IPS-11a (cell line): ENCODE measurements at regions not wholly inside any gene's neighbourhood (a gene's known extent, or its start where the extent isn't known, plus 50 kb on each side); places are given as distances from the start of the nearest gene placed in this dataset.

Experiments used
- H3K4me3 ChIP-seq: one replicate; pipeline ENCODE4 v1.5.1; 2013; ENCODE audit warnings: low read depth, low read length, control low read depth

DNA sequence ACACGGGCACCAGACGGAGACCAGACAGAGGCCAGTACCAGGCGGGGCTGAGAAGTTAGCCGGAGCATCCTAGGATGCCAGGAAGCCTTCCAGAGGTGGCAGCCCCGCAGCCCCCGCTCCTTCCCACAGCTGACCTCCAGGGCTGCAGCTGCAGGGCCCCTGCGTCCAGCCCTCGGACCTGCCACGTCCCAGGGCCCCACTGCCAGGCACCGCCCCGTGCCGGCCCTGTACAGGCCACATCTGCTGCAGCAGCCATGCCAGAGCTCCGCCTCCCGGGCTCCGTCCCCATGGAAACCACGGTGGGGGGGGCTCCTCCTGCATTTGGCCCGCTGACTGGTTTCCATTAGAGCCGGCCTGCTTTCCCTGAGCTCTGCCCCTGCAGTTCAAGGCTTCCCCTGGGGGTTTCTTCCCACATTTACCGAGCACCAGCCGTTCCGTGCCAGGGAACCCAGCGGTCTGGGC lies 62.5 kb upstream of the PPARA start:
- no peak overlapping the region for H3K4me3 ChIP-seq

DNA sequence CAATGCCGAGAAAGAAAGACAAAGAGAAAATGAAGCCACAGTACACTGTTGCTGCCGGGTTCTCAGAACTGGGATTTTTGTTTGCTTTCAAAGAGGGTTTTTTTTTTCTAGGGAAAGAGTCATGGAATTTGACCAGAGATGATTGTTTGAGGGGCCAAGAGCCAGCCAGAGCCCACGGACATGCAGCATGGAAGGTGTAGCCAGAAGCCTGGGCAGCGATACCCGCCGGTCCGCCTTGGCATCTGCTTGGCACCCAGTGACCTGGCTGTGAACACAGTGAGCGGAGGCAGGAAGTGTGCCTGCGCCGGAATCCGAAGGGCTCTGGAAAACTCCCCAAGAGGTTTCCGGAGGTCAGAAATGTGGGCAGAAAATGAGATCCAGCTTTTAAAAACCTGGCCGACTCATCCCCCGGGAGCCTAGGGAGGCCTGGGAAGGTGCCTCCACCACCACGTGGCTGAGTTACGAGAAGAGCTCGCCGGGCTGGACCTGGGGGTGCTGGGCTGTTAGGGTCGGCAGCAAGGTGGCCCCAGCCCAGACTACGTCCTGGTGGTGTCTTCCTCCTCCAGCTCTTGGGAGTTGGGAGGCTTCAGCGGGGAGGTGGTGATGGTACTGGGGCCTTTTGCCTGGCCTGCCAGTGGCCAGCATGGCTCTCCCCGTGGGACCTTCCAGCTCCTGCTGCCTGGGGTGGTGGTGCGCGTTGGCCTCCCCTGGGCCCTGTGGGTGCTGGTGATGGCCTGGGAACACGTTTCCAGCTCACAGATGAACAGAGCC lies 61.6 kb upstream of the PPARA start:
- H3K4me3 ChIP-seq, result no peak overlapping the region

DNA sequence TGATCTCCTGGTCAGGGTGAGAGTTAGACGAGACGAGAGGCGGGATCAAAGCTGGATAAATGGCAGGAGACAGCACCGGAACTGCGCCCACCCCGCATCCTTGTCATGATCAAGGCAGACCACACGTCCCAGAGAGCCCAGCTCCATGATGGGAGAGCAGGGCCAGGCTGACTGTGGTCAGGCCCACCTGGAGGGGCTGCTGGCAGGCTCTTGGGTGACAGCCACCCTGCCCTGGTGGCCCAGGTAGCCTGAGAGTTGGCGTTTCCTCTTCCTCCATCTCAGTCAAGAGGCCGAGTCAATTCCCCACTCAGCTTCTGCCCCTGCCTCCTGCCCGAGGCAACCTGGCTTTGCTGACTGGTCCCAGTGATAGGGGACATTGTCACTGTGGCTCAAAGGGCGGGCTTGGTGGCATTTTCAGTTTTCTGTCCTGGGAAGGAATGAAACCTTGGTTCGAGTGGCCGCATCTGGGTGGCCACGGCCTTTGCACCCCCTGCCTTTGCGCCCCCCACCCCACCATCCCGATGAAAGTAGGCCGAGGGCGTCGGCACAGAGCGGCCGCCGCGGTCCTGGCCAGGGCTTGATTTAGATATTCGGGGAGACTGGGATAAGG lies 60.8 kb upstream of the PPARA start:
- H3K4me3 ChIP-seq, result no peak overlapping the region

DNA sequence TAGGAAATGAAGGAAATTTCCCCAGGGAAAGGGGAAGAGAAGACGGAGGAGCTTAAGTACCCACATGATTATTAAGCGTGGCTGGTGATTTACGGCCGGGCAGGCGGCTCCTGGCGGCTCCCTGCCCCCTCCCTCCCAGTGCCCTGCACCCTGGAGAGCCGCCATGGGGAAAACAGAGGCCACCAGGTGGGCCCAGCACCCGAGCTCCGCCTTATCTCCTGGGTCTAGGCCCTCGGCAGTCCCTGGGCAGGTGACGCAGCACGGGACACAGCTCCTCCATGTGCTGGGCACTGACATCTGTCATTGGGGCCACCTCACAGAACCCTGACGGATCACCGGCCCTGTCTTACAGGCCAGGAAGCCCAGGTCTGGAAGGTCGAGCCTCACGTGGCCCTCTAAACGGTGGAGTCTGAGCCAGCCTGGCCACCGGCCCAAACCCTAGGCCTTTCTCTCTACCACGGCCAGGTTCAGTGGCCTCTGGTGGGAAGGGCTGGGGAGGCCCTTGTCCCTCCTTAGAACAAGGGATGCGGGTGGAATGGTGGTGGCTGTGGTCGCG lies 60.2 kb upstream of the PPARA start:
- no peak overlapping the region for H3K4me3 ChIP-seq

DNA sequence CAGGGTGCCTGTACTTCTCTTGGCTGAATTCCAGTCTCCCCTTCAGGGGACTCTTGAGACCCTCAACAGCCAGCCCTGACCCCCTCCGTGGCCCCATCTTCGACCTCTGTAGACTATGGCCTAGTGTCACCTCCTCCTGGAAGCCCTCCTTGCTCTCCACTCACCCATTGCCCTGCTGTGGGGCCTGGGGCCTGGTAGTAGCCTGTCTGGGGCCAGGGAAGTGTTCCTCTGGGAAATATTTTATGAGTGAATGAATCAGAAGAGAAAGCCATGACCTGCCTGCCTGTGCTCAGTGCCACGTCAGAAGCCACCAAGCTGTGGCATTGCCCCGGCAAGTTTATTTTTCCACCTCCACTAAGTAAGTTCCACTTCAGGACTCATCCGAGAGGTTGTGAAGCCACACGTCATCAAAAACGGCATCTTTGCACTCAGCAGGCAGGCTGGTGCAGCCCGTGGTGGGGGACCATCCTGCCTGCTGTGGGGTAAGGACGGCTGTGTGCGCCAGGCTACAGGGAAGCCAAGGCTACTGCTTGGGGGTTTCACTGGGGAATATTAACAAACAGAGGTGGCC lies 59.6 kb upstream of the PPARA start:
- H3K4me3 ChIP-seq, result no peak overlapping the region

DNA sequence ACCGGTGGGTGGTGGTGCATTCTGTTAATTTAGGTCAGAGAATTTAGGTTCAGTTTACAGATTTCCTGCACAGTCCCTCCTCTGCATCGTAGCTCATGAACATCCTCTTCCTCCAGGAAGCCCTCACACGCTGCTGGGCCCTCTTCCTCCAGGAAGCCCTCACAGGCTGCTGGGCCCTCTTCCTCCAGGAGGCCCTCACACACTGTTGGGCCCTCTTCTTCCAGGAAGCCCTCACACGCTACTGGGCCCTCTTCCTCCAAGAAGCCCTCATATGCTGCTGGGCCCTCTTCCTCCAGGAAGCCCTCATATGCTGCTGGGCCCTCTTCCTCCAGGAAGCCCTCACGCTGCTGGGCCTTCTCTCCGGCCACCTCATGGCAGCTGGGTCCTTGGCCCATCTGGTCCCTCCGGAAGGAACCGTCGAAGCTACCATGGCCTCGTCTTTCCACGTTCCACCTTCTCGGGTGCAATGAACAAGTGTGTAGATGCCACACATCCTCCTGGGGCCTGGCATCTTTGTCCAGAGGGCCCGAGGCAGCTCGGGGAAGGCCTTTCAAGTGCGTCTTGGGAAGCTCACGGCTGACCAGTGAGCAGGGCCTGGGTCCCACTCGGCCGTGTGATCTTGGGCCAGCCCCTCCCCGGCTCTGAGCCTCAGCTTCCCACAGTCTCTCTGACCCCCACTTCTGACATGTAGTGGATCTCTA lies 58.9 kb upstream of the PPARA start:
- no peak overlapping the region for H3K4me3 ChIP-seq

DNA sequence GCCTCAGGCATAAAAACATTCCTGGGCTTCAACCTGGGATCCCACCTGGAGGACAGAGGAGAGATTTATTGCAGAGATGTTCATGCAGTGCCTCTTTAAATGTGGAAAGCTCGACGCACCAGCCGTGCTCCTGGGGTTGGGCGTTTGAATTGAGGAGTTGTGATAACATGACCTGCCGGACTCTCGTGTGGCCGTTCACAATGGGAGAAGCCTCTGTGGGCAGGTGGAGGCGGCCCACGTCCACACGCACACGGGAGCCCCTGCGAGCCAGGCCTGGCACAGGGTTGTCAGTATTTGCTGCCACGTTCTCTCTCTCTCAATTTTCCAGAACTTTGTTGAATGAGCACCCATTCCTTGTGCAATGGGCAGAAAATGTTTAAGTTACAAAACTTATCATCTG lies 58.3 kb upstream of the PPARA start:
- no peak overlapping the region for H3K4me3 ChIP-seq

DNA sequence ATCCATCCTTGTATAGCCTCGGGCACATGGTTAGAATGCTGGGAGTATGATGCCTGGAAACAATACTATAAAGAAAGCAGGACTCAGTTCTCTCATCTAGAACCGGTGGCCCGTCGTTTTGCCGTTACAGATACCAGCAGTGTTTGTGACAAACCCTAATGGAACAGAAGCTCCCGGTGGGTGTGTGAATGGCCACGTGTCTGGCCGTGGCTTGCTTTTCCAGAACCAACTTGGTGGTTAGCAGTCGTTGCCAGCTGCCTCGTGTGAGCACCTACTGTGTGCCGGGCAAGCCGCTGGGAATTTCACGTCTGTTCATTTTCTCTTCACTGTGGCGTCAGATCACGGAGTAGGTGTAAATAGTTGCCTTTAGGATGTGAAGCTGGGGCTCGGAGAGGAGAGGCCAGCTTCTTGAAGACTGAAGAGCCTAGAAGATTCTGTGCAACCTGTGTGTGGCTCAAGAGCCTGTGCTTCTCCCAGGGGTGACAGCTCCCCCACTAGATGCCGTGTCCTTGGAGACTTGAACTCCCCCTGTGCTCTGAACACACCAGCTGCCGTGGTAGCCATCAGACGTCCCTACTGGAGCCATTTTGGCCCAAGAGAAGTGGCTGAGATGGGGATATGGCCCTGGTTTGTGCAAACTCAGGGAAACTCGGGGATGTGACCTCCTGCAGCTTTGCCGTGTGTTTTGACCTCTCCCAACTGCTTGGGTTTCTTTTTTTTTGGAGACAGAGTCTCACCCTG lies 57.5 kb upstream of the PPARA start:
- H3K4me3 ChIP-seq, result no peak overlapping the region

DNA sequence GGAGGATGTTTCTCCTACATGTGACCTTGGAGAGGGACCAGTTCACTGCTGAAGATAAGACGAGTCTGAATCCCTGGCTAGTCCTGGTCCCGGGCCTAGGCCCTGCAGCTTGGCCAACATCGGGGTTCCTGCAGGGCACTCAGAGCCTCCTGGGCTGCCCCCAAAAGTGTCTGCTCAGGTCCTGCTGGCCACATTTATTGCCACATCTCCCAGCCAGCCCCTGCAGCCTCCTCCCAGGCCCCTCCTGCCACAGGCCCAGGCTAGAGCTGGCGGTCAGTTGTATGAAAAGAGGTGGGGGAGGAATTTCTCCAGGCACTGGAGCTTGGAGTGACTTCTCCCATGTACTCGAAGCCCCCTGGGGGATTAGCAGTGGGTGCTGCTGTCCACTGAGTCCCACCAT lies 56.5 kb upstream of the PPARA start:
- H3K4me3 ChIP-seq, result no peak overlapping the region

DNA sequence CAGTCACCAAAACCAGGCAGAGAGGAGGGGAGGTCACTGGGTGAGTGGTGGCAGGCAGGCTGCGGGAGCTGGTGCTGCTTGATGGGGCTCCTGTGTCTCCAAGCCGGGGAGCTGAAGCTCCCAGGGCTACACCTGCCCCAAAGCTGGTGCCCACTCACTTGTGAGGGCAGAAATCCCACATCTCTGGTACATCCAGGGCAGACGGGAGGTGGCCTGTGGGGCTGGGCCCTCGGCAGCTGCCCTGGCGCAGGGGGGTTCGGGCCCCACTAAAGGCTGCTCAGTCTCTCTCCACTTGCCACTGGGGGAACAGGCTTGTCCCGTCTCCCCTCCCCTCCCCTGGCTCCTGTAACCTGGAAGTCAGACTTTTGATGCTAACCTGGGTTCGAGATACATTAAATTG lies 55.6 kb upstream of the PPARA start:
- H3K4me3 ChIP-seq, result no peak overlapping the region

DNA sequence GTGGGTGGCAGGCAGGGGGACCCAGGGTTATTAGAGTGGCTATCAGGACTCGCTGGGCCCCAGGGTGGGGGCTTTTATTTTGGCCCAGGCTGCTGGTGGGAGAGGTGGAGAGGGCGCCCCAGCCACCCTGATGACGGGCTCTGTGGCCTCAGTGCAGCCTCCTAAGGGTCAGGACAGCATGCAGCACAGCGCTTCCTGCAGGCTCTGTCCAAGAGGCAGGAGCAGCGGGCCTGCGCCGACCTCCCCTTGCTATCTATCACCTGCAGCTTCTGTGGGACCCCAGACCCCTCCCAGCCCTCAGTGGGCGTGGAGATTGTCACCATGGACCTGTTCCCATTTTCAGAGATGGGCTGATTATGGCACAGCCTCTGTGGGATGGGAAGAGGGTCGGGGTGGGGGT lies 54.3 kb upstream of the PPARA start:
- no peak overlapping the region for H3K4me3 ChIP-seq

DNA sequence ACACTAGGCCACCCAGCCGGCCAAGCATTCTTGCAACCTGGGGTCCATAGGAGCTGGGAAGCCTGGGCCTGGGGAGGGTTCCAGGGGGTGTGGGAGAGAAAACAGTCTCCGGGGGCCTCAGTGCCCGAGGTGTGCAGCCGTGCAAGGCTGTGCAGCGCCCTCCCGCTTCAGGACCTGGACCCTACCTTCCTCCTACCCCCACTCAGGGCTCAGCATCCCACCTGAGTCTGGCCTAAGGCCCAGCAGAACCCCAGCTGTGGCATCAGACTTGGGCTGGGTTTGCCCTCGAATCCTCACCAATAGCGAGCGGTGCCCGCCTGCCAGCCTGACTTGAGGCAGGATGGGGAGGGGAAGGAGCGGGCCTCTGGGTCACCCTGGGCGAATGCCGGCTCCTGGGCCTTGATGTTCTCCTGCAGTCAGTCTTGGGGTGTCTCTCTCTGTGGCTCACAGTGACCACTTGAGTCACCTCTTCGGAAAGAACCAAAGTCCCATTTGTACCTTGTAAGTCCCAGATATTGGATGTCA lies 53.6 kb upstream of the PPARA start:
- no peak overlapping the region for H3K4me3 ChIP-seq

DNA sequence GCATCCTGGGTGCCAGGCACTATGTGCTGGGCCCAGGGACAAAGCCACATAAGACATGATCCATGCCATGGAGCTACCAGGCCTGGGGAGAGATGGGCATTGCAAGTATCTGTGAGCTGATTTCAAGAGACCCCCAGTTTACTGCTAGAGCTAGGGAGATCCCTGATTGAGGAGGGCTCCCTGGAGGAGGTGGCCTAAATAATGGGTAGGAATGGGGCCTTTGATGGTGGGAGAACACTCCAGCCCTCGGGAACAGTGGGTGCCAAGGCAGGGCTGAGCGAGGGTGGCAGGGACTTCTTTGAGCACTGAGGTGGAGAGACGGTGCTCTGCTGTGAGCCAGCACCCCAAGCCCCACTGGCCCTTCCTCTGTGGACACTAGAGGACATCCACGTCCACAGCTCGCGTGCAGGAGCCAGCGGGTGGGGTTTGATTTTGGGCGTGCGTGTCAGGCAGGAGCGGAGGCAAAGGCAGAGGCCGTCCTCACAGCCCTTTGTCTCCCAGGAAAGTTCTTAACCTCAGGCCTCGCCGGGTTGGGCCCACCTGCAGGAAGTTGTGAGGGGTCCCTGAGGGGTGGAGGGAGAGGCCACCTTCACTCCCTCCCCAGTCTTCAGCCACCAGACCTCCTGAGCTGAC lies 52.9 kb upstream of the PPARA start:
- no peak overlapping the region for H3K4me3 ChIP-seq

DNA sequence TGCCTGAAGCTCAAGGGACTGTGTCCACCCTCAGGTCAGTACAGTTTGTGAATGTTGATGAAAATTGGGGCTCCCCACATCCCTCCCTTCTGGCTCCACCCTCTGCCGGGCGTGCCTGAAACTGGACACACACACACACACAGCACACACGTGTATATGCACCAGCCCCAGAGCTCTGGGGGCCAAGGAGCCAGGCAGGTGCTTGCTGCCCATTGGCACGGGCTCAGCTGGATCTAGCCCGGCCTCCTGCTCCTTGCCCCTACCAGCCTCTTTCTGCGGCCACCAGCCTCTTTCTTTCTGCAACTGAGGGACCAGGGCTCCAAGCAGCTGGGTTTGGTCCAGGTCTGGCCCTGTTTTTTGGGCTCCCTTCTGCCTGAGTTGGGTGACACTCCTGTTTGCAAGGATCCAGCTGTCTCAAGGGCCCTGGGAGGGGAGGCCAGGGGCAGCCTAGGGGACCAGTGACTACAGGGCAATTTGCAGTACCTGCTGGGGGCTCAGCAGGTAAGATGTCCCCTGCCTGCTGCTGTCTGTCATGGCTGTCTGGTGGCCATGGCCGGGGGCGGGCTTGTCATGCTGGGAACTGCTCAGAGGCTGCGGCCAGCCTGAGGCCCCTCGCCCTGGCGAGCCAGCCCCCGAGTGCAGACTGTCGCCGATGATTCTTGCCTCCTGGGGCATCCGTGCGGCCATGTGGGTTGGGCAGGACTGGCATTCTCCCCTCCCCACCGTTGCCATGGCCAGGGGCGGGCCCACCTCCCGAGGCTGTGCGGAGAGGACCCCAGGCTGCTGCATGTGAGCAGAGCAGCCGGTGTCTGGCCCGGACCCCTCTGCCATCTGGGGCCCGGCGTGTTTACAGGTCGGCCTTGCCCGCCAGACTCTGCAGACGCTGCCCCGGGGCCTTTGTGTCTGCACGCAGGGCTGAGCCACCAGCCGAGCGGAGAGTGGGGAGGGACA lies 51.5 kb upstream of the PPARA start:
- no peak overlapping the region for H3K4me3 ChIP-seq

DNA sequence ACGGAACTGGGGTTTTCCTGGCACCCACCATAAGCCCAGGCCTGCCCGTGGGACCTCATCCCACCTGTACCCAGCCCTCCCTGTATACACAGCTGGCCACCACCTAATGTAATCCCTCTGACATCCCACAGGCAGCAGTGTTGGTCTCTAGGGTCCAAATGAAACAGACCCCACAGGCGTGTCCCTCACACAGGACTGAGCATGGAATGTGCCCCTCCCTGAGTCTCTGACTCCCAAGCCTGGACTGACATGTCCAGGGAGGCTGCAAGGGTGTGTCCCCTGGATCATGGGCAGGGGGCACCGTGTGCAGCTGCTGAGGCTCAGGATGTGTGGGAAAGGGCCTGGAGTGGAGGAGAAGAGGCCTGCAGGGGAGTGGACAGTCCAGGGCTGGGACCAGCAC lies 50.6 kb upstream of the PPARA start:
- no peak overlapping the region for H3K4me3 ChIP-seq

DNA sequence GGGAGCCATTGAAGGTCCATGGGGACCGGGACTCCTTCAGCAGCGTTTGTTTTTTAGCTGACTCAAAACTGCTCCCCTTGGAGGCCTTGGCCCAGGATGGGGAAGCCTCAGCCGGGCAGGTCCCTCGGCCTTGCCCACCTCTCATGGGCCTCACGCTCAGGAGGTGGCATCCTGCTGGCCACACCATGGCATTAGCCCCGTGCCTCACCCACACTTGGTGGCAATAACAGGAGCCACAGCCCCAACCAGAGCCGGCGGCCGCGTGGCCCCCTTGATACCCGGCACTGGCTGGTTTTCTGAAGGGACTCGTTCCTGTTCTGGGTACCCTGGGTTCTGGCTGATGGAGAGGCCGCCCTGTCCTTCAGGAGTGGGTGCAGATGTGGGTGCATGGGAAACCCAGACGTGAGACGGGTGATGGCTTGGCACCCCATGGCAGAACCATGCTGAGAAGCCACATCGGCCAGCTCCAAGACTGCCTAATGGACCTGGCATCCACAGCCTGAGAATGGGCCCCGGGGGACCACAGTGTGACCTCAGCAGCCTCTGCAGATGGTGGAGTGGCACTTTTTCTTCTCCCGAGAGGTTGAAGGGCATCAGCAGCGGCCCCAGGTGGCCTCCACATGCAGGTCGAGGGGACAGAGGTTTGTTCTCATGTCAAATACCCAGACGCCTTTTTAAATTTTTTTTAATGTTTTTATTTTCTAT lies 49.8 kb upstream of the PPARA start:
- H3K4me3 ChIP-seq, result no peak overlapping the region
